Nephron progenitor cell (in vitro differentiated cells): ENCODE measurements at regions not wholly inside any gene's neighbourhood (a gene's known extent, or its start where the extent isn't known, plus 50 kb on each side); places are given as distances from the start of the nearest gene placed in this dataset.

Experiments used
- DNase-seq: peaks from one replicate; pipeline ENCODE4 v3.0.0; 2021
- H3K27ac Mint-ChIP-seq: 2 replicates; pipeline ENCODE4 v1.8.0; 2021; ENCODE audit warnings: mild to moderate bottlenecking, moderate library complexity, mixed read lengths
- H3K27me3 Mint-ChIP-seq: 2 replicates; pipeline ENCODE4 v1.8.0; 2021; ENCODE audit warnings: mild to moderate bottlenecking, low read depth, mixed read lengths; ENCODE audit not compliant: poor library complexity
- H3K36me3 Mint-ChIP-seq: 2 replicates; pipeline ENCODE4 v1.8.0; 2021; ENCODE audit warnings: low read depth, mixed read lengths
- H3K4me1 Mint-ChIP-seq: 2 replicates; pipeline ENCODE4 v1.8.0; 2021; ENCODE audit warnings: mixed read lengths
- H3K4me3 Mint-ChIP-seq: 2 replicates; pipeline ENCODE4 v1.8.0; 2021; ENCODE audit warnings: mild to moderate bottlenecking, moderate library complexity, mixed read lengths
- H3K9me3 Mint-ChIP-seq: 2 replicates; pipeline ENCODE4 v1.8.0; 2021; ENCODE audit warnings: mild to moderate bottlenecking, moderate library complexity, mixed read lengths
- CTCF ChIP-seq: fragments of 200-600 bp; sonication (generic); IDR thresholded peaks from 2 replicates; pipeline ENCODE4 v1.5.0; 2021; ENCODE audit warnings: antibody characterized with exemption

GRCh38 chr20:1793821-1794220, 101.4 kb upstream of the SIRPA start:
- H3K27me3 Mint-ChIP-seq: peaks cover 27% of the 10 kb centered on the region
- H3K27ac Mint-ChIP-seq: no peak overlapping the region
- H3K36me3 Mint-ChIP-seq: no peaks in the 10 kb centered on the region
- peaks cover 3% of the 10 kb centered on the region for H3K9me3 Mint-ChIP-seq
- DNase-seq: no peak
- no peak for TF ChIP-seq CTCF
- no peak overlapping the region for H3K4me3 Mint-ChIP-seq
- peaks cover 12% of the 10 kb centered on the region for H3K4me1 Mint-ChIP-seq

- TF ChIP-seq CTCF: no peak
- H3K27ac Mint-ChIP-seq: no peak overlapping the region
- peaks cover 3% of the 10 kb centered on the region for H3K9me3 Mint-ChIP-seq
- peaks cover 27% of the 10 kb centered on the region for H3K27me3 Mint-ChIP-seq
- H3K36me3 Mint-ChIP-seq: no peaks in the 10 kb centered on the region
- no peak overlapping the region for H3K4me3 Mint-ChIP-seq
- peaks cover 13% of the 10 kb centered on the region for H3K4me1 Mint-ChIP-seq
- no peak for DNase-seq
Observed at GRCh38 chr20:1792274-1792673, 102.9 kb upstream of the SIRPA start.

GRCh38 chr20:1790386-1790785, 104.8 kb upstream of the SIRPA start:
- Mint-ChIP-seq H3K4me1 (peaks cover 32% of the 10 kb centered on the region), H3K4me3 (no peak overlapping the region), H3K36me3 (no peaks in the 10 kb centered on the region), H3K9me3 (peaks cover 3% of the 10 kb centered on the region), H3K27me3 (peaks cover 31% of the 10 kb centered on the region), H3K27ac (no peak overlapping the region)
- no peak for TF ChIP-seq CTCF
- no peak for DNase-seq

GRCh38 chr20:1788044-1788443, 107.2 kb upstream of the SIRPA start:
- peaks cover 3% of the 10 kb centered on the region for H3K9me3 Mint-ChIP-seq
- H3K4me1 Mint-ChIP-seq: peaks cover 35% of the 10 kb centered on the region
- no peaks in the 10 kb centered on the region for H3K36me3 Mint-ChIP-seq
- H3K27ac Mint-ChIP-seq: no peak overlapping the region
- no peak for TF ChIP-seq CTCF
- peaks cover 25% of the 10 kb centered on the region for H3K27me3 Mint-ChIP-seq
- DNase-seq: no peak
- H3K4me3 Mint-ChIP-seq: no peak overlapping the region

GRCh38 chr20:1786486-1786885, 108.7 kb upstream of the SIRPA start:
- Mint-ChIP-seq H3K4me1 (peaks cover 35% of the 10 kb centered on the region), H3K27ac (no peak overlapping the region), H3K9me3 (peaks cover under 1% of the 10 kb centered on the region), H3K4me3 (peak overlapping the region; percentile 16), H3K27me3 (peaks cover 27% of the 10 kb centered on the region), H3K36me3 (no peaks in the 10 kb centered on the region)
- TF ChIP-seq CTCF: no peak
- no peak for DNase-seq

GRCh38 chr20:1784586-1784985, 110.6 kb upstream of the SIRPA start:
- no peaks in the 10 kb centered on the region for H3K9me3 Mint-ChIP-seq
- peaks cover 24% of the 10 kb centered on the region for H3K4me1 Mint-ChIP-seq
- no peak overlapping the region for H3K27ac Mint-ChIP-seq
- DNase-seq: no peak
- H3K4me3 Mint-ChIP-seq: no peak overlapping the region
- peaks cover 34% of the 10 kb centered on the region for H3K27me3 Mint-ChIP-seq
- H3K36me3 Mint-ChIP-seq: no peaks in the 10 kb centered on the region
- TF ChIP-seq CTCF: no peak
